K562 (cell line): ENCODE measurements at regions not wholly inside any gene's neighbourhood (a gene's known extent, or its start where the extent isn't known, plus 50 kb on each side); places are given as distances from the start of the nearest gene placed in this dataset.

Experiments used
- NKRF ChIP-seq: fragments of 450-650 bp; IDR thresholded peaks from 2 replicates; pipeline ENCODE4 v1.6.1; 2016; ENCODE audit warnings: borderline replicate concordance
- REST ChIP-seq, 2 experiments: fragments of 450-650 bp; formaldehyde crosslinking in 1 of 2; IDR thresholded peaks; 2 replicates each; pipeline versions ENCODE4 v1.4.0 to v1.6.1; 2014 to 2020; ENCODE audit warnings: mild to moderate bottlenecking in 2 of 2, borderline replicate concordance in 1 of 2, low read depth in 1 of 2
- SIX5 ChIP-seq, 2 experiments: IDR thresholded peaks; 2 replicates each; pipeline ENCODE4 v1.6.1; 2011; ENCODE audit warnings: low read length in 2 of 2, borderline replicate concordance in 1 of 2, low read depth in 1 of 2, mild to moderate bottlenecking in 1 of 2, moderate library complexity in 1 of 2; ENCODE audit not compliant: insufficient read depth in 1 of 2
- TAF1 ChIP-seq: IDR thresholded peaks from 2 replicates; pipeline ENCODE4 v1.6.1; 2011; ENCODE audit warnings: mild to moderate bottlenecking, low read length, moderate library complexity; ENCODE audit not compliant: insufficient read depth, control insufficient read depth, severe bottlenecking; ENCODE audit errors: extremely low read depth
- XRCC4 ChIP-seq: IDR thresholded peaks from one replicate; pipeline ENCODE4 v1.6.1; 2011; ENCODE audit not compliant: insufficient read depth, insufficient read length; ENCODE audit errors: extremely low read depth
- YBX1 ChIP-seq: fragments of 450-650 bp; IDR thresholded peaks from 2 replicates; pipeline ENCODE4 v1.7.1; 2016; ENCODE audit warnings: mild to moderate bottlenecking
- ZNF197 ChIP-seq: fragments of 200-800 bp; sonication (Bioruptor generic); IDR thresholded peaks from 2 replicates; pipeline ENCODE4 v1.6.1; 2016; ENCODE audit warnings: low read depth, missing genetic modification characterization, missing compliant biosample characterization
- ZNF324 ChIP-seq: fragments of 250-450 bp; sonication (Bioruptor Pico); IDR thresholded peaks from 2 replicates; pipeline ENCODE4 v1.4.0; 2020; ENCODE audit warnings: mild to moderate bottlenecking
- TF ChIP-seq, protein P1 (sequence below): fragments of 150-350 bp; conservative IDR thresholded peaks from 2 replicates; pipeline ENCODE4 v1.6.1; 2014; ENCODE audit warnings: low read length

- TF ChIP-seq SIX5 (IDR thresholded peaks at IDR 0.05; ENCODE audit: borderline replicate concordance in 1 of 2, insufficient read depth in 1 of 2, low read depth in 1 of 2, low read length in 2 of 2) (no peak), YBX1 (no peak), ZNF197 (no peak), REST (IDR thresholded peaks at IDR 0.05; ENCODE audit: borderline replicate concordance) (no peak), REST (CRISPR knock-in tag; IDR thresholded peaks at IDR 0.05; ENCODE audit: low read depth) (no peak), NKRF (no peak), XRCC4 (no peak), ZNF324 (CRISPR knock-in tag) (no peak), TAF1 (no peak)
- TF ChIP-seq, protein P1, sequence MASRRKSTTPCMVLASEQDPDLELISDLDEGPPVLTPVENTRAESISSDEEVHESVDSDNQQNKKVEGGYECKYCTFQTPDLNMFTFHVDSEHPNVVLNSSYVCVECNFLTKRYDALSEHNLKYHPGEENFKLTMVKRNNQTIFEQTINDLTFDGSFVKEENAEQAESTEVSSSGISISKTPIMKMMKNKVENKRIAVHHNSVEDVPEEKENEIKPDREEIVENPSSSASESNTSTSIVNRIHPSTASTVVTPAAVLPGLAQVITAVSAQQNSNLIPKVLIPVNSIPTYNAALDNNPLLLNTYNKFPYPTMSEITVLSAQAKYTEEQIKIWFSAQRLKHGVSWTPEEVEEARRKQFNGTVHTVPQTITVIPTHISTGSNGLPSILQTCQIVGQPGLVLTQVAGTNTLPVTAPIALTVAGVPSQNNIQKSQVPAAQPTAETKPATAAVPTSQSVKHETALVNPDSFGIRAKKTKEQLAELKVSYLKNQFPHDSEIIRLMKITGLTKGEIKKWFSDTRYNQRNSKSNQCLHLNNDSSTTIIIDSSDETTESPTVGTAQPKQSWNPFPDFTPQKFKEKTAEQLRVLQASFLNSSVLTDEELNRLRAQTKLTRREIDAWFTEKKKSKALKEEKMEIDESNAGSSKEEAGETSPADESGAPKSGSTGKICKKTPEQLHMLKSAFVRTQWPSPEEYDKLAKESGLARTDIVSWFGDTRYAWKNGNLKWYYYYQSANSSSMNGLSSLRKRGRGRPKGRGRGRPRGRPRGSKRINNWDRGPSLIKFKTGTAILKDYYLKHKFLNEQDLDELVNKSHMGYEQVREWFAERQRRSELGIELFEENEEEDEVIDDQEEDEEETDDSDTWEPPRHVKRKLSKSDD = no peak
Measured at GRCh38 chr4:58214376-58214775, 1104.2 kb upstream of the IGFBP7 start.
